ENCODE measurements at regions not wholly inside any gene's neighbourhood (a gene's known extent, or its start where the extent isn't known, plus 50 kb on each side); places are given as distances from the start of the nearest gene placed in this dataset.

DNA sequence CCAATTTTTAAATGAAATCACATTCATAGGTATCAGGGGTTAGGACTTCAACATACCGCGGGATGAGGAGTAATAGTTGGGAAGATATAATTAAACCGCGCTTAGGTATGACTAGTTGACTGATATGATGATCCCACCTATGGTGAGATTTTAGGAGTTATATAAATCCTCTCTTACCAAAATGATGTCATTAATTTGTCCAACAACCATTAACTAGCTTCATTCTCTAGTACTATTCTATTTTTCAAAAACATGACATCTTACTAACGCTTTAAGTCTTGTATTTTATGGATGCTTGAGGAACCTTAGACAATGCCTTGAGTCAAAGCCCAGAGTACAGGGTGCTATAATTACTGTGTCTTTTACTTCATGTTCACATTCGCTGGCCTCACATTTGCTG, 59.6 kb upstream of the PIK3R1 start:
- H3K4me1 ChIP-seq (ENCODE audit: control insufficient read depth, extremely low read depth, insufficient read depth, low read length) = no peaks in the 10 kb centered on the region
- CTCF ChIA-PET = no interaction called here
- H3K36me3 ChIP-seq (ENCODE audit: control insufficient read depth in 2 of 2, extremely low read depth in 1 of 2, insufficient read depth in 2 of 2, low read length in 2 of 2) = no peaks in the 10 kb centered on the region
- FAIRE-seq (no peak), DNase-seq (ENCODE audit: low read depth, low spot score) (no peak)
- no peaks in the 10 kb centered on the region for H3K79me2 ChIP-seq (ENCODE audit: control insufficient read depth, insufficient read depth, low read length)
- intact Hi-C loops (cut with micrococcal nuclease) (no loop called here), dilution Hi-C loops (cut with MboI; ENCODE audit: extremely low pct_ligation_motif_present, low sequenced_read_pairs) (no loop called here)
- H2AFZ ChIP-seq (ENCODE audit: low read depth, low read length) = no peak overlapping the region
- no peak overlapping the region for H3K4me2 ChIP-seq (ENCODE audit: insufficient read depth, low read length)
- no peak overlapping the region for H3K9ac ChIP-seq (replicated peaks; ENCODE audit: extremely low read depth, insufficient read depth, low read length)
- POLR2A ChIA-PET = no interaction called here
- no peak overlapping the region for H3K4me3 ChIP-seq (replicated peaks in 1 of 3; ENCODE audit: insufficient read depth in 1 of 3, low read depth in 1 of 3, low read length in 3 of 3)
- no peaks in the 10 kb centered on the region for H4K20me1 ChIP-seq (replicated peaks; ENCODE audit: control insufficient read depth, extremely low read depth, insufficient read depth, low read length)
- TF ChIP-seq, protein P1, sequence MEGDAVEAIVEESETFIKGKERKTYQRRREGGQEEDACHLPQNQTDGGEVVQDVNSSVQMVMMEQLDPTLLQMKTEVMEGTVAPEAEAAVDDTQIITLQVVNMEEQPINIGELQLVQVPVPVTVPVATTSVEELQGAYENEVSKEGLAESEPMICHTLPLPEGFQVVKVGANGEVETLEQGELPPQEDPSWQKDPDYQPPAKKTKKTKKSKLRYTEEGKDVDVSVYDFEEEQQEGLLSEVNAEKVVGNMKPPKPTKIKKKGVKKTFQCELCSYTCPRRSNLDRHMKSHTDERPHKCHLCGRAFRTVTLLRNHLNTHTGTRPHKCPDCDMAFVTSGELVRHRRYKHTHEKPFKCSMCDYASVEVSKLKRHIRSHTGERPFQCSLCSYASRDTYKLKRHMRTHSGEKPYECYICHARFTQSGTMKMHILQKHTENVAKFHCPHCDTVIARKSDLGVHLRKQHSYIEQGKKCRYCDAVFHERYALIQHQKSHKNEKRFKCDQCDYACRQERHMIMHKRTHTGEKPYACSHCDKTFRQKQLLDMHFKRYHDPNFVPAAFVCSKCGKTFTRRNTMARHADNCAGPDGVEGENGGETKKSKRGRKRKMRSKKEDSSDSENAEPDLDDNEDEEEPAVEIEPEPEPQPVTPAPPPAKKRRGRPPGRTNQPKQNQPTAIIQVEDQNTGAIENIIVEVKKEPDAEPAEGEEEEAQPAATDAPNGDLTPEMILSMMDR (IDR thresholded peaks at IDR 0.05; ENCODE audit: extremely low read depth in 1 of 2, insufficient read depth in 1 of 2, low read depth in 1 of 2, low read length in 2 of 2) = no peak
- TF ChIP-seq MYC (IDR thresholded peaks at IDR 0.05; ENCODE audit: low read depth, low read length) (no peak), MAX (IDR thresholded peaks at IDR 0.05; ENCODE audit: insufficient read depth, insufficient read length) (no peak), POLR2AphosphoS5 (IDR thresholded peaks at IDR 0.05; ENCODE audit: insufficient read depth, low read depth, low read length) (no peak), JUN (IDR thresholded peaks at IDR 0.05; ENCODE audit: borderline replicate concordance, insufficient read depth, insufficient read length, low read depth) (no peak), POLR2A (IDR thresholded peaks at IDR 0.05; ENCODE audit: low read depth, low read length) (no peak), FOS (IDR thresholded peaks at IDR 0.05; ENCODE audit: borderline replicate concordance, insufficient read depth, low read length) (no peak), EZH2 (IDR thresholded peaks at IDR 0.05; ENCODE audit: borderline replicate concordance, low read depth, low read length, severe bottlenecking) (no peak), GATA2 (IDR thresholded peaks at IDR 0.05; ENCODE audit: insufficient read depth, insufficient read length, low read depth, low read length) (no peak)
- peaks cover 0 to 1% of the 10 kb centered on the region in 2 experiments for H3K27me3 ChIP-seq (ENCODE audit: control insufficient read depth in 2 of 2, insufficient read depth in 2 of 2, low read length in 2 of 2)
- BruUV-seq (replicated peaks) = no TSS peak
- H3K9me3 ChIP-seq (replicated peaks; ENCODE audit: control insufficient read depth, insufficient read depth, low read length) = no peaks in the 10 kb centered on the region
- no peaks in the 10 kb centered on the region for H3K9me1 ChIP-seq (replicated peaks; ENCODE audit: control insufficient read depth, extremely low read depth, insufficient read depth, low read length)
- no peak overlapping the region for H3K27ac ChIP-seq (ENCODE audit: insufficient read depth, low read depth, low read length)

Data from endothelial cell of umbilical vein (primary cell).